K562 (cell line): ENCODE measurements at regions not wholly inside any gene's neighbourhood (a gene's known extent, or its start where the extent isn't known, plus 50 kb on each side); places are given as distances from the start of the nearest gene placed in this dataset.

ENCODE experiments used
- ETS2 ChIP-seq: IDR thresholded peaks from 2 replicates; pipeline ENCODE4 v1.6.1; 2016; ENCODE audit warnings: borderline replicate concordance, missing genetic modification characterization, mild to moderate bottlenecking, moderate library complexity, missing compliant biosample characterization; ENCODE audit not compliant: poor library complexity, severe bottlenecking
- HINFP ChIP-seq: fragments of 450-650 bp; conservative IDR thresholded peaks from 2 replicates; pipeline ENCODE4 v1.6.1; 2016; ENCODE audit warnings: missing genetic modification characterization, low read depth, mild to moderate bottlenecking, control low read depth, missing compliant biosample characterization
- MGA ChIP-seq: fragments of 450-650 bp; IDR thresholded peaks from 2 replicates; pipeline ENCODE4 v1.6.1; 2016; ENCODE audit warnings: mild to moderate bottlenecking, moderate library complexity
- RREB1 ChIP-seq: fragments of 250-450 bp; sonication (Bioruptor Pico); IDR thresholded peaks from 2 replicates; pipeline ENCODE4 v1.4.0; 2020
- SMARCA4 ChIP-seq: fragments of 450-650 bp; IDR thresholded peaks from 2 replicates; pipeline ENCODE4 v1.6.1; 2016
- ZNF347 ChIP-seq: fragments of 450-650 bp; formaldehyde crosslinking; IDR thresholded peaks from 2 replicates; pipeline ENCODE4 v1.4.0; 2020; ENCODE audit warnings: low read depth, mild to moderate bottlenecking, moderate library complexity
- ZNF586 ChIP-seq: fragments of 450-650 bp; formaldehyde crosslinking; conservative IDR thresholded peaks from 2 replicates; pipeline ENCODE4 v1.4.0; 2020; ENCODE audit warnings: mild to moderate bottlenecking, moderate library complexity

- TF ChIP-seq MGA (peak; percentile 81), ZNF347 (CRISPR knock-in tag) (no peak), ZNF586 (no peak), SMARCA4 (peak; percentile 32; the same call in 1 of the 2 replicates), ETS2 (tag) (no peak), RREB1 (CRISPR knock-in tag) (no peak), HINFP (tag) (no peak)
Measured at GRCh38 chr6:14690120-14691056, 555.5 kb upstream of the JARID2 start (continued).
